ENCODE measurements at regions not wholly inside any gene's neighbourhood (a gene's known extent, or its start where the extent isn't known, plus 50 kb on each side); places are given as distances from the start of the nearest gene placed in this dataset.
"Not testable (repeated sequence)": the region's sequence is repeated elsewhere in the genome, so short reads cannot be mapped to it uniquely, and the experiment has no call there.

- not testable (repeated sequence) for H3K9me3 ChIP-seq (ENCODE audit: low read length); H3K36me3 ChIP-seq (ENCODE audit: insufficient read depth, low read length); H3K4me3 ChIP-seq (ENCODE audit: low read depth in 1 of 2, low read length in 2 of 2); H3K27me3 ChIP-seq (ENCODE audit: control insufficient read depth in 1 of 2, insufficient read depth in 2 of 2, low read length in 2 of 2); H3K4me1 ChIP-seq (ENCODE audit: insufficient read depth, low read length); H3K9ac ChIP-seq (ENCODE audit: low read length); H3K27ac ChIP-seq (ENCODE audit: low read depth, low read length)
These were observed 453.4 kb upstream of the PITX2 start for GRCh38 chr4:111076299-111076698.

GRCh38 chr4:111108153-111108552, 485.3 kb upstream of the PITX2 start:
- Histone ChIP-seq H3K9me3 (ENCODE audit: low read length) (no peaks in the 10 kb centered on the region), H3K27me3 (ENCODE audit: control insufficient read depth in 1 of 2, insufficient read depth in 2 of 2, low read length in 2 of 2) (no peaks in the 10 kb centered on the region), H3K4me3 (ENCODE audit: low read depth in 1 of 2, low read length in 2 of 2) (no peak overlapping the region), H3K9ac (ENCODE audit: low read length) (no peak overlapping the region), H3K27ac (ENCODE audit: low read depth, low read length) (no peak overlapping the region), H3K4me1 (ENCODE audit: insufficient read depth, low read length) (no peaks in the 10 kb centered on the region), H3K36me3 (ENCODE audit: insufficient read depth, low read length) (no peaks in the 10 kb centered on the region)

- H3K9me3 ChIP-seq (ENCODE audit: low read length), result no peaks in the 10 kb centered on the region
- H3K9ac ChIP-seq (ENCODE audit: low read length), result no peak overlapping the region
- no peaks in the 10 kb centered on the region for H3K27me3 ChIP-seq (ENCODE audit: control insufficient read depth in 1 of 2, insufficient read depth in 2 of 2, low read length in 2 of 2)
- no peaks in the 10 kb centered on the region for H3K4me1 ChIP-seq (ENCODE audit: insufficient read depth, low read length)
- no peak overlapping the region for H3K4me3 ChIP-seq (ENCODE audit: low read depth in 1 of 2, low read length in 2 of 2)
- H3K27ac ChIP-seq (ENCODE audit: low read depth, low read length), result no peak overlapping the region
- no peaks in the 10 kb centered on the region for H3K36me3 ChIP-seq (ENCODE audit: insufficient read depth, low read length)
These were observed 490.7 kb upstream of the PITX2 start for GRCh38 chr4:111113591-111113990.

GRCh38 chr4:111115881-111116280, 493.0 kb upstream of the PITX2 start:
- no peak overlapping the region for H3K4me3 ChIP-seq (ENCODE audit: low read depth in 1 of 2, low read length in 2 of 2)
- H3K36me3 ChIP-seq (ENCODE audit: insufficient read depth, low read length), result no peaks in the 10 kb centered on the region
- no peaks in the 10 kb centered on the region for H3K27me3 ChIP-seq (ENCODE audit: control insufficient read depth in 1 of 2, insufficient read depth in 2 of 2, low read length in 2 of 2)
- H3K9me3 ChIP-seq (ENCODE audit: low read length), result no peaks in the 10 kb centered on the region
- no peak overlapping the region for H3K9ac ChIP-seq (ENCODE audit: low read length)
- H3K4me1 ChIP-seq (ENCODE audit: insufficient read depth, low read length), result no peaks in the 10 kb centered on the region
- no peak overlapping the region for H3K27ac ChIP-seq (ENCODE audit: low read depth, low read length)

- H3K27me3 ChIP-seq (ENCODE audit: control insufficient read depth in 1 of 2, insufficient read depth in 2 of 2, low read length in 2 of 2), result no peaks in the 10 kb centered on the region
- no peak overlapping the region for H3K9ac ChIP-seq (ENCODE audit: low read length)
- H3K9me3 ChIP-seq (ENCODE audit: low read length), result no peaks in the 10 kb centered on the region
- H3K36me3 ChIP-seq (ENCODE audit: insufficient read depth, low read length), result no peaks in the 10 kb centered on the region
- no peak overlapping the region for H3K27ac ChIP-seq (ENCODE audit: low read depth, low read length)
- no peaks in the 10 kb centered on the region for H3K4me1 ChIP-seq (ENCODE audit: insufficient read depth, low read length)
- H3K4me3 ChIP-seq (ENCODE audit: low read depth in 1 of 2, low read length in 2 of 2), result no peak overlapping the region
These were observed 497.3 kb upstream of the PITX2 start for GRCh38 chr4:111120191-111120590.

- Histone ChIP-seq H3K9ac (ENCODE audit: low read length) (no peak overlapping the region), H3K27ac (ENCODE audit: low read depth, low read length) (no peak overlapping the region), H3K27me3 (ENCODE audit: control insufficient read depth in 1 of 2, insufficient read depth in 2 of 2, low read length in 2 of 2) (no peaks in the 10 kb centered on the region), H3K4me1 (ENCODE audit: insufficient read depth, low read length) (no peaks in the 10 kb centered on the region), H3K36me3 (ENCODE audit: insufficient read depth, low read length) (no peaks in the 10 kb centered on the region), H3K9me3 (ENCODE audit: low read length) (no peaks in the 10 kb centered on the region), H3K4me3 (ENCODE audit: low read depth in 1 of 2, low read length in 2 of 2) (no peak overlapping the region)
These were observed 503.5 kb upstream of the PITX2 start for GRCh38 chr4:111126340-111126739.

- H3K36me3 ChIP-seq (ENCODE audit: insufficient read depth, low read length), result no peaks in the 10 kb centered on the region
These were observed 505.0 kb upstream of the PITX2 start for GRCh38 chr4:111127841-111128240.

GRCh38 chr4:111128327-111128726, 505.4 kb upstream of the PITX2 start:
- no peaks in the 10 kb centered on the region for H3K27me3 ChIP-seq (ENCODE audit: control insufficient read depth in 1 of 2, insufficient read depth in 2 of 2, low read length in 2 of 2)
- no peaks in the 10 kb centered on the region for H3K4me1 ChIP-seq (ENCODE audit: insufficient read depth, low read length)
- H3K4me3 ChIP-seq (ENCODE audit: low read depth in 1 of 2, low read length in 2 of 2), result no peak overlapping the region
- H3K9me3 ChIP-seq (ENCODE audit: low read length), result no peaks in the 10 kb centered on the region
- H3K27ac ChIP-seq (ENCODE audit: low read depth, low read length), result no peak overlapping the region
- H3K36me3 ChIP-seq (ENCODE audit: insufficient read depth, low read length), result no peaks in the 10 kb centered on the region
- no peak overlapping the region for H3K9ac ChIP-seq (ENCODE audit: low read length)

More at GRCh38 chr4:111127841-111128240, 505.0 kb upstream of the PITX2 start:
- H3K4me3 ChIP-seq (ENCODE audit: low read depth in 1 of 2, low read length in 2 of 2), result no peak overlapping the region
- no peak overlapping the region for H3K27ac ChIP-seq (ENCODE audit: low read depth, low read length)
- H3K4me1 ChIP-seq (ENCODE audit: insufficient read depth, low read length), result no peaks in the 10 kb centered on the region
- no peaks in the 10 kb centered on the region for H3K27me3 ChIP-seq (ENCODE audit: control insufficient read depth in 1 of 2, insufficient read depth in 2 of 2, low read length in 2 of 2)
- no peaks in the 10 kb centered on the region for H3K9me3 ChIP-seq (ENCODE audit: low read length)
- no peak overlapping the region for H3K9ac ChIP-seq (ENCODE audit: low read length)

- no peak overlapping the region for H3K9ac ChIP-seq (ENCODE audit: low read length)
- no peak overlapping the region for H3K27ac ChIP-seq (ENCODE audit: low read depth, low read length)
- H3K9me3 ChIP-seq (ENCODE audit: low read length), result no peaks in the 10 kb centered on the region
- H3K4me1 ChIP-seq (ENCODE audit: insufficient read depth, low read length), result no peaks in the 10 kb centered on the region
- H3K4me3 ChIP-seq (ENCODE audit: low read depth in 1 of 2, low read length in 2 of 2), result no peak overlapping the region
- no peaks in the 10 kb centered on the region for H3K36me3 ChIP-seq (ENCODE audit: insufficient read depth, low read length)
- no peaks in the 10 kb centered on the region for H3K27me3 ChIP-seq (ENCODE audit: control insufficient read depth in 1 of 2, insufficient read depth in 2 of 2, low read length in 2 of 2)
These were observed 513.6 kb upstream of the PITX2 start for GRCh38 chr4:111136438-111136837.

GRCh38 chr4:111136967-111137366, 514.1 kb upstream of the PITX2 start:
- H3K27me3 ChIP-seq (ENCODE audit: control insufficient read depth in 1 of 2, insufficient read depth in 2 of 2, low read length in 2 of 2), result no peaks in the 10 kb centered on the region
- H3K27ac ChIP-seq (ENCODE audit: low read depth, low read length), result no peak overlapping the region
- no peaks in the 10 kb centered on the region for H3K36me3 ChIP-seq (ENCODE audit: insufficient read depth, low read length)
- H3K4me3 ChIP-seq (ENCODE audit: low read depth in 1 of 2, low read length in 2 of 2), result no peak overlapping the region
- no peaks in the 10 kb centered on the region for H3K4me1 ChIP-seq (ENCODE audit: insufficient read depth, low read length)
- no peaks in the 10 kb centered on the region for H3K9me3 ChIP-seq (ENCODE audit: low read length)
- H3K9ac ChIP-seq (ENCODE audit: low read length), result no peak overlapping the region

- no peaks in the 10 kb centered on the region for H3K27me3 ChIP-seq (ENCODE audit: control insufficient read depth in 1 of 2, insufficient read depth in 2 of 2, low read length in 2 of 2)
These were observed 520.6 kb upstream of the PITX2 start for GRCh38 chr4:111143510-111143909.

GRCh38 chr4:111154934-111155333, 532.1 kb upstream of the PITX2 start:
- Histone ChIP-seq H3K27me3 (ENCODE audit: control insufficient read depth in 1 of 2, insufficient read depth in 2 of 2, low read length in 2 of 2) (no peaks in the 10 kb centered on the region), H3K9ac (ENCODE audit: low read length) (no peak overlapping the region), H3K4me3 (ENCODE audit: low read depth in 1 of 2, low read length in 2 of 2) (no peak overlapping the region), H3K36me3 (ENCODE audit: insufficient read depth, low read length) (no peaks in the 10 kb centered on the region), H3K9me3 (ENCODE audit: low read length) (no peaks in the 10 kb centered on the region), H3K4me1 (ENCODE audit: insufficient read depth, low read length) (no peaks in the 10 kb centered on the region), H3K27ac (ENCODE audit: low read depth, low read length) (no peak overlapping the region)

More at GRCh38 chr4:111143510-111143909, 520.6 kb upstream of the PITX2 start:
- Histone ChIP-seq H3K9ac (ENCODE audit: low read length) (no peak overlapping the region), H3K27ac (ENCODE audit: low read depth, low read length) (no peak overlapping the region), H3K36me3 (ENCODE audit: insufficient read depth, low read length) (no peaks in the 10 kb centered on the region), H3K4me3 (ENCODE audit: low read depth in 1 of 2, low read length in 2 of 2) (no peak overlapping the region), H3K9me3 (ENCODE audit: low read length) (peaks cover 3% of the 10 kb centered on the region), H3K4me1 (ENCODE audit: insufficient read depth, low read length) (no peaks in the 10 kb centered on the region)

Measured in muscle layer of colon (tissue), 2 donors.